OCI-LY1 (cell line): ENCODE measurements at regions not wholly inside any gene's neighbourhood (a gene's known extent, or its start where the extent isn't known, plus 50 kb on each side); places are given as distances from the start of the nearest gene placed in this dataset.

Experiments
- H2AFZ ChIP-seq: fragments of 200-600 bp; sonication (generic), shearing (Covaris generic); 2 replicates; pipeline ENCODE4 v1.6.0; 2014; ENCODE audit warnings: antibody characterized with exemption, mild to moderate bottlenecking, low read length
- H3F3A ChIP-seq: fragments of 200-600 bp; sonication (generic), shearing (Covaris generic); 2 replicates; pipeline ENCODE4 v1.6.0; 2014; ENCODE audit warnings: mild to moderate bottlenecking, antibody characterized with exemption, low read length, moderate library complexity; ENCODE audit not compliant: insufficient read depth
- H3K27ac ChIP-seq: fragments of 200-600 bp; sonication (generic); 2 replicates; pipeline ENCODE4 v1.5.1; 2014; ENCODE audit warnings: low read length, mixed run types, mild to moderate bottlenecking, low read depth; ENCODE audit not compliant: poor library complexity, severe bottlenecking
- H3K27me3 ChIP-seq: fragments of 200-600 bp; sonication (generic); 2 replicates; pipeline ENCODE4 v1.6.0; 2014; ENCODE audit warnings: antibody characterized with exemption, mild to moderate bottlenecking, low read length, moderate library complexity; ENCODE audit not compliant: insufficient read depth
- H3K36me3 ChIP-seq: fragments of 200-600 bp; sonication (generic); 2 replicates; pipeline ENCODE4 v1.6.1; 2014; ENCODE audit warnings: mild to moderate bottlenecking, antibody characterized with exemption, low read length, moderate library complexity, mixed read lengths; ENCODE audit not compliant: insufficient read depth
- H3K4me1 ChIP-seq: fragments of 200-600 bp; sonication (generic); 2 replicates; pipeline ENCODE4 v1.5.1; 2014; ENCODE audit warnings: mild to moderate bottlenecking, low read length, moderate library complexity; ENCODE audit not compliant: insufficient read depth, severe bottlenecking
- H3K4me2 ChIP-seq: fragments of 200-600 bp; sonication (generic), shearing (Covaris generic); 2 replicates; pipeline ENCODE4 v1.6.1; 2014; ENCODE audit warnings: low read length
- H3K4me3 ChIP-seq: fragments of 200-600 bp; sonication (generic); 2 replicates; pipeline ENCODE4 v1.5.1; 2014; ENCODE audit warnings: low read length, low read depth, mild to moderate bottlenecking, mixed read lengths; ENCODE audit not compliant: poor library complexity, severe bottlenecking
- H3K79me2 ChIP-seq: fragments of 200-600 bp; shearing (Covaris generic); 2 replicates; pipeline ENCODE4 v1.6.1; 2016; ENCODE audit warnings: mixed run types, low read length, mixed read lengths; ENCODE audit not compliant: insufficient read depth
- H3K9ac ChIP-seq: fragments of 200-600 bp; sonication (generic), shearing (Covaris generic); 2 replicates; pipeline ENCODE4 v1.6.1; 2014; ENCODE audit warnings: mild to moderate bottlenecking, low read length, mixed read lengths
- H3K9me2 ChIP-seq: fragments of 200-600 bp; sonication (generic), shearing (Covaris generic); 2 replicates; pipeline ENCODE4 v1.6.1; 2014; ENCODE audit warnings: low read depth, mild to moderate bottlenecking, low read length, mixed read lengths
- H3K9me3 ChIP-seq: fragments of 200-600 bp; shearing (Covaris generic); 2 replicates; pipeline ENCODE4 v1.6.1; 2014; ENCODE audit warnings: low read length, mixed read lengths
- H4K20me1 ChIP-seq: fragments of 200-600 bp; sonication (generic), shearing (Covaris generic); 2 replicates; pipeline ENCODE4 v1.6.0; 2016; ENCODE audit warnings: mild to moderate bottlenecking, low read length; ENCODE audit not compliant: insufficient read depth
- CTCF ChIP-seq: fragments of 200-600 bp; sonication (generic), shearing (Covaris generic); IDR thresholded peaks from 2 replicates; pipeline ENCODE4 v1.5.1; 2017; ENCODE audit warnings: mild to moderate bottlenecking, antibody characterized with exemption, low read length, moderate library complexity, mixed read lengths
- EZH2 ChIP-seq: fragments of 200-600 bp; sonication (generic), shearing (Covaris generic); IDR thresholded peaks from 2 replicates; pipeline ENCODE4 v1.8.0; 2017; ENCODE audit warnings: borderline replicate concordance, mixed run types, mild to moderate bottlenecking, antibody characterized with exemption, low read length, moderate library complexity, mixed read lengths

- H3K36me3 ChIP-seq: no peaks in the 10 kb centered on the region
- no peak overlapping the region for H3K4me3 ChIP-seq
- H3K4me2 ChIP-seq: no peak overlapping the region
- no peaks in the 10 kb centered on the region for H3K79me2 ChIP-seq
- no peaks in the 10 kb centered on the region for H3K4me1 ChIP-seq
- no peak overlapping the region for H3K27ac ChIP-seq
- no peaks in the 10 kb centered on the region for H3K9me3 ChIP-seq
- H4K20me1 ChIP-seq: no peaks in the 10 kb centered on the region
- no peaks in the 10 kb centered on the region; the same call in 1 of the 2 replicates for H3K9me2 ChIP-seq
- no peak overlapping the region for H3K9ac ChIP-seq
- H2AFZ ChIP-seq: no peak overlapping the region
- H3K27me3 ChIP-seq: no peaks in the 10 kb centered on the region
- TF ChIP-seq EZH2: no peak
- TF ChIP-seq CTCF: no peak
- no peaks in the 10 kb centered on the region for H3F3A ChIP-seq
Observed at GRCh38 chr7:118305671-118306070, 81.2 kb downstream of the ANKRD7 start.

GRCh38 chr7:118306771-118307170 is 82.3 kb downstream of the ANKRD7 start:
- no peak overlapping the region for H3K9ac ChIP-seq
- H3K36me3 ChIP-seq: no peaks in the 10 kb centered on the region
- no peaks in the 10 kb centered on the region for H3K4me1 ChIP-seq
- H3K27me3 ChIP-seq: no peaks in the 10 kb centered on the region
- H3K4me3 ChIP-seq: no peak overlapping the region
- no peak overlapping the region for H3K4me2 ChIP-seq
- TF ChIP-seq EZH2: no peak
- TF ChIP-seq CTCF: no peak
- no peaks in the 10 kb centered on the region for H3K79me2 ChIP-seq
- H3K27ac ChIP-seq: no peak overlapping the region
- H3K9me3 ChIP-seq: no peaks in the 10 kb centered on the region
- H2AFZ ChIP-seq: no peak overlapping the region
- H3F3A ChIP-seq: no peaks in the 10 kb centered on the region
- no peaks in the 10 kb centered on the region for H4K20me1 ChIP-seq
- H3K9me2 ChIP-seq: no peaks in the 10 kb centered on the region

GRCh38 chr7:118311121-118311836 is 86.8 kb downstream of the ANKRD7 start:
- no peaks in the 10 kb centered on the region for H3K9me3 ChIP-seq

More at GRCh38 chr7:118311121-118311836, 86.8 kb downstream of the ANKRD7 start:
- TF ChIP-seq EZH2: no peak
- TF ChIP-seq CTCF: no peak
- no peak overlapping the region for H2AFZ ChIP-seq
- no peak overlapping the region for H3K9ac ChIP-seq
- no peaks in the 10 kb centered on the region for H3K27me3 ChIP-seq
- H3K27ac ChIP-seq: no peak overlapping the region
- H3F3A ChIP-seq: no peaks in the 10 kb centered on the region
- H3K79me2 ChIP-seq: no peaks in the 10 kb centered on the region
- no peaks in the 10 kb centered on the region for H3K36me3 ChIP-seq
- H4K20me1 ChIP-seq: no peaks in the 10 kb centered on the region
- no peak overlapping the region for H3K4me2 ChIP-seq
- H3K9me2 ChIP-seq: no peaks in the 10 kb centered on the region
- no peak overlapping the region for H3K4me3 ChIP-seq
- no peaks in the 10 kb centered on the region for H3K4me1 ChIP-seq
